ENCODE measurements at regions not wholly inside any gene's neighbourhood (a gene's known extent, or its start where the extent isn't known, plus 50 kb on each side); places are given as distances from the start of the nearest gene placed in this dataset.

GRCh38 chr4:33073811-33074210 is 2353.6 kb downstream of the PCDH7 start:
- Histone ChIP-seq H3K9me3 (peaks cover 0 to 5% (median 0%) of the 10 kb centered on the region in 4 donors), H3K4me1 (peaks cover 0 to 9% (median 0%) of the 10 kb centered on the region in 4 donors), H3K27me3 (no peaks in the 10 kb centered on the region), H3K4me3 (no peak overlapping the region), H3K27ac (no peak overlapping the region), H3K36me3 (no peaks in the 10 kb centered on the region)
- intact Hi-C loops (cut with DNase I; ENCODE audit: low total_unique reads) = no loop called here
- DNase-seq = no peak
- 21 to 44% (median 33%) methylated on average over 1 of the region's 1 CpG for WGBS, 5 donors
- TF ChIP-seq EP300 (IDR thresholded peaks at IDR 0.05) (no peak), POLR2AphosphoS5 (IDR thresholded peaks at IDR 0.05) (no peak), POLR2A (IDR thresholded peaks at IDR 0.05) (no peak)
- TF ChIP-seq, protein P1, sequence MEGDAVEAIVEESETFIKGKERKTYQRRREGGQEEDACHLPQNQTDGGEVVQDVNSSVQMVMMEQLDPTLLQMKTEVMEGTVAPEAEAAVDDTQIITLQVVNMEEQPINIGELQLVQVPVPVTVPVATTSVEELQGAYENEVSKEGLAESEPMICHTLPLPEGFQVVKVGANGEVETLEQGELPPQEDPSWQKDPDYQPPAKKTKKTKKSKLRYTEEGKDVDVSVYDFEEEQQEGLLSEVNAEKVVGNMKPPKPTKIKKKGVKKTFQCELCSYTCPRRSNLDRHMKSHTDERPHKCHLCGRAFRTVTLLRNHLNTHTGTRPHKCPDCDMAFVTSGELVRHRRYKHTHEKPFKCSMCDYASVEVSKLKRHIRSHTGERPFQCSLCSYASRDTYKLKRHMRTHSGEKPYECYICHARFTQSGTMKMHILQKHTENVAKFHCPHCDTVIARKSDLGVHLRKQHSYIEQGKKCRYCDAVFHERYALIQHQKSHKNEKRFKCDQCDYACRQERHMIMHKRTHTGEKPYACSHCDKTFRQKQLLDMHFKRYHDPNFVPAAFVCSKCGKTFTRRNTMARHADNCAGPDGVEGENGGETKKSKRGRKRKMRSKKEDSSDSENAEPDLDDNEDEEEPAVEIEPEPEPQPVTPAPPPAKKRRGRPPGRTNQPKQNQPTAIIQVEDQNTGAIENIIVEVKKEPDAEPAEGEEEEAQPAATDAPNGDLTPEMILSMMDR (IDR thresholded peaks at IDR 0.05) = no peak

DNA sequence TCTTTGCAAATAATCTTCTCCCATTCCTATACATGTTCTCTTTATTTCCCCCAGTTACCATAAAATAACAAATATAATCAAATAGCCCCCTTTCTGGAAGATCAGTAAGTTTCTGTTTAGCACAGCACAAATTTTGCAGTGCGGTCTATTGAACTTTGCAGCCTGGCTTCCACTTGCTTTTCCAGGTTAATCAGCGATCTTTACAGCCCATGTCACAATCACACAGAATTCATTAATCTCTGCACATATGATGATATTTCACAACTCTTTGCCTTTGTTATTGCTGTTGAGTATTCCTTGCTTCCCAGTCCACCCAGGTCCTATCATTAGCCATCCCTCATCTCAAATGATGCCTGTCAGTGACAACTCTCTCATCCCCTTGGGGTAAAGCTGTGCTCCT is 2358.0 kb downstream of the PCDH7 start:
- DNase-seq = no peak
- H3K36me3 ChIP-seq = no peaks in the 10 kb centered on the region
- no peaks in the 10 kb centered on the region for H3K9me3 ChIP-seq
- 72 to 100% (median 92%) methylated on average over 2 of the region's 2 CpGs for WGBS, 5 donors
- no peaks in the 10 kb centered on the region for H3K27me3 ChIP-seq
- TF ChIP-seq, protein P1 (IDR thresholded peaks at IDR 0.05) = no peak
- TF ChIP-seq POLR2AphosphoS5 (IDR thresholded peaks at IDR 0.05) (no peak), POLR2A (IDR thresholded peaks at IDR 0.05) (no peak), EP300 (IDR thresholded peaks at IDR 0.05) (no peak)
- H3K4me3 ChIP-seq = no peak overlapping the region
- intact Hi-C loops (cut with DNase I; ENCODE audit: low total_unique reads) = no loop called here
- H3K27ac ChIP-seq = no peak overlapping the region
- no peaks in the 10 kb centered on the region for H3K4me1 ChIP-seq

DNA sequence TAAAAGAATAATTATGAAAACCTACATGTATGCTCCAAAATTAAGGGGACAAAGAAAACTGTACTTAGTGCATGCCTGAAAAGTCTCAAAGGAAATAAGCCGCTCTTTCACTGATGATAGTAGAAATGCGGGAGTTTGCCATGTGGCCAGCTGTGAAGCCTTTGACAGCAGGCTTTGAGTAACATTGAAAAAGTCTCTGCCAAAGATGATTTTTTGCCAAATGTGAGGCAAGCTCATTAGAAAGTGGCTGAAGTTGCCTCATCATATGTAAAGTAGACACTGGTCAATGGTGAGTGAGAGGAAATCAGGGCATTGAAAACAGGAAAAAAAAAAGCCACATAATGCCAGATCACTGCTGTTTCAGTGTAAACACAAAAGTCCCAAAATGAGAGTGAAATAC is 2360.1 kb downstream of the PCDH7 start:
- no peaks in the 10 kb centered on the region for H3K36me3 ChIP-seq
- H3K4me1 ChIP-seq = no peaks in the 10 kb centered on the region
- H3K4me3 ChIP-seq = no peak overlapping the region
- intact Hi-C loops (cut with DNase I; ENCODE audit: low total_unique reads) = no loop called here
- 69 to 87% (median 83%) methylated on average over 2 of the region's 2 CpGs for WGBS, 5 donors
- no peaks in the 10 kb centered on the region for H3K27me3 ChIP-seq
- H3K27ac ChIP-seq = no peak overlapping the region
- no peak for DNase-seq
- TF ChIP-seq, protein P1 (IDR thresholded peaks at IDR 0.05) = no peak
- TF ChIP-seq POLR2AphosphoS5 (IDR thresholded peaks at IDR 0.05) (no peak), EP300 (IDR thresholded peaks at IDR 0.05) (no peak), POLR2A (IDR thresholded peaks at IDR 0.05) (no peak)
- H3K9me3 ChIP-seq = no peaks in the 10 kb centered on the region

DNA sequence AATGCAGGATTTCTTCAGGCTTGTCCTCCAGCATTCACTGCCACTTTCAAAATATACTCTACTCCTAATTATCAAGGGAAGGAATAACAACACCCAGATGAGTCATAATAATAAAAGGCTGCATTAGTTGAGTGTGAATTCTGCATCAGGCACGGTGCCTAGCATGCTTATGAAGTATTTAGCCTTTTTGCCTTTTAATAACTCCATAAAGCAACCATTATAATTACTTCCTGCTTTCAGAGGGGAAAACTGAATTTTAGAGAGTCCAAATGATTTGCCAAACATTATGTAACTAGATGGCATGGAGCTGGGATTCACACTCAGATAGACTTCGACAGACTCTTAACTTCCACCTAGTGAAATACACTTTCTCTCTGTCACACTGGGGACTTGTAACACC is 2365.5 kb downstream of the PCDH7 start:
- TF ChIP-seq EP300 (IDR thresholded peaks at IDR 0.05) (no peak), POLR2A (IDR thresholded peaks at IDR 0.05) (no peak)
- TF ChIP-seq, protein P1 (IDR thresholded peaks at IDR 0.05) = no peak
- no peak for DNase-seq
- no peaks in the 10 kb centered on the region for H3K27me3 ChIP-seq
- intact Hi-C loops (cut with DNase I; ENCODE audit: low total_unique reads) = no loop called here
- no peaks in the 10 kb centered on the region for H3K4me1 ChIP-seq
- WGBS, 5 donors = 58 to 75% (median 71%) methylated on average over 2 of the region's 2 CpGs
- no peaks in the 10 kb centered on the region for H3K9me3 ChIP-seq
- no peak overlapping the region for H3K4me3 ChIP-seq
- no peaks in the 10 kb centered on the region for H3K36me3 ChIP-seq
- no peak overlapping the region for H3K27ac ChIP-seq

Data from stomach (tissue), 8 donors.